ENCODE measurements at regions not wholly inside any gene's neighbourhood (a gene's known extent, or its start where the extent isn't known, plus 50 kb on each side); places are given as distances from the start of the nearest gene placed in this dataset.
"Not testable (repeated sequence)": the region's sequence is repeated elsewhere in the genome, so short reads cannot be mapped to it uniquely, and the experiment has no call there.

GRCh38 chr2:129010262-129010661 lies 691.6 kb upstream of the HS6ST1 start:
- in situ Hi-C loops (cut with MboI; ENCODE audit: low sequenced_read_pairs) = no loop called here

GRCh38 chr2:129011466-129012061 lies 692.9 kb upstream of the HS6ST1 start:
- in situ Hi-C loops (cut with MboI; ENCODE audit: low sequenced_read_pairs) = no loop called here

GRCh38 chr2:129014432-129014831 lies 695.8 kb upstream of the HS6ST1 start:
- in situ Hi-C loops (cut with MboI; ENCODE audit: low sequenced_read_pairs) = no loop called here

GRCh38 chr2:129015397-129016285 lies 697.0 kb upstream of the HS6ST1 start:
- in situ Hi-C loops (cut with MboI; ENCODE audit: low sequenced_read_pairs) = no loop called here

GRCh38 chr2:129016972-129017371 lies 698.3 kb upstream of the HS6ST1 start:
- in situ Hi-C loops (cut with MboI; ENCODE audit: low sequenced_read_pairs) = no loop called here

- in situ Hi-C loops (cut with MboI; ENCODE audit: low sequenced_read_pairs) = no loop called here
These were observed 706.1 kb upstream of the HS6ST1 start for GRCh38 chr2:129024796-129025195.

GRCh38 chr2:129035992-129036391 lies 717.3 kb upstream of the HS6ST1 start:
- in situ Hi-C loops (cut with MboI; ENCODE audit: low sequenced_read_pairs) = no loop called here

- in situ Hi-C loops (cut with MboI; ENCODE audit: low sequenced_read_pairs) = not testable (repeated sequence)
These were observed 725.0 kb upstream of the HS6ST1 start for GRCh38 chr2:129043677-129044076.

- in situ Hi-C loops (cut with MboI; ENCODE audit: low sequenced_read_pairs) = not testable (repeated sequence)
These were observed 727.8 kb upstream of the HS6ST1 start for GRCh38 chr2:129046475-129046874.

- in situ Hi-C loops (cut with MboI; ENCODE audit: low sequenced_read_pairs) = no loop called here
These were observed 731.4 kb upstream of the HS6ST1 start for GRCh38 chr2:129050101-129050500.

GRCh38 chr2:129055242-129055641 lies 736.6 kb upstream of the HS6ST1 start:
- in situ Hi-C loops (cut with MboI; ENCODE audit: low sequenced_read_pairs) = no loop called here

GRCh38 chr2:129055824-129056223 lies 737.2 kb upstream of the HS6ST1 start:
- in situ Hi-C loops (cut with MboI; ENCODE audit: low sequenced_read_pairs) = no loop called here

GRCh38 chr2:129056309-129056958 lies 737.8 kb upstream of the HS6ST1 start:
- in situ Hi-C loops (cut with MboI; ENCODE audit: low sequenced_read_pairs) = no loop called here

- in situ Hi-C loops (cut with MboI; ENCODE audit: low sequenced_read_pairs) = no loop called here
These were observed 738.3 kb upstream of the HS6ST1 start for GRCh38 chr2:129056959-129057317.

- in situ Hi-C loops (cut with MboI; ENCODE audit: low sequenced_read_pairs) = no loop called here
These were observed 740.3 kb upstream of the HS6ST1 start for GRCh38 chr2:129058981-129059380.

- in situ Hi-C loops (cut with MboI; ENCODE audit: low sequenced_read_pairs) = no loop called here
These were observed 740.8 kb upstream of the HS6ST1 start for GRCh38 chr2:129059476-129059875.

- in situ Hi-C loops (cut with MboI; ENCODE audit: low sequenced_read_pairs) = no loop called here
These were observed 742.6 kb upstream of the HS6ST1 start for GRCh38 chr2:129061069-129061768.

- in situ Hi-C loops (cut with MboI; ENCODE audit: low sequenced_read_pairs) = no loop called here
These were observed 743.1 kb upstream of the HS6ST1 start for GRCh38 chr2:129061769-129062121.

GRCh38 chr2:129062146-129062912 lies 743.7 kb upstream of the HS6ST1 start:
- in situ Hi-C loops (cut with MboI; ENCODE audit: low sequenced_read_pairs) = no loop called here

- in situ Hi-C loops (cut with MboI; ENCODE audit: low sequenced_read_pairs) = no loop called here
These were observed 748.4 kb upstream of the HS6ST1 start for GRCh38 chr2:129067070-129067469.

GRCh38 chr2:129067953-129068352 lies 749.3 kb upstream of the HS6ST1 start:
- in situ Hi-C loops (cut with MboI; ENCODE audit: low sequenced_read_pairs) = no loop called here

Data from HL-60/S4 treated with retinoic acid at 250 ng/mL for 4 days and 3 days (cell line).